Lung (tissue), 11 donors: ENCODE measurements at regions not wholly inside any gene's neighbourhood (a gene's known extent, or its start where the extent isn't known, plus 50 kb on each side); places are given as distances from the start of the nearest gene placed in this dataset.

Experiments used
- ATAC-seq: fragments of 200-7000 bp; cut with Tn5 transposase; one replicate; pipeline ENCODE4 v1.9.1; 2020; ENCODE audit warnings: moderate number of reproducible peaks; ENCODE audit not compliant: insufficient read depth, low FRiP score
- DNase-seq, 3 donors: peaks; one replicate each; pipeline ENCODE4 v3.0.0-alpha.2; 2013 to 2017
- H3K27ac ChIP-seq, 2 donors: one replicate each; pipeline ENCODE4 v1.5.1; 2013; ENCODE audit warnings: mild to moderate bottlenecking in 2 of 2, moderate library complexity in 2 of 2, control low read depth in 1 of 2, inconsistent platforms in 1 of 2, low read depth in 1 of 2, low read length in 1 of 2
- H3K27me3 ChIP-seq, 3 donors: one replicate each; pipeline ENCODE4 v1.5.1; 2013; ENCODE audit warnings: low read length in 2 of 3; ENCODE audit not compliant: control insufficient read depth in 3 of 3, insufficient read depth in 3 of 3
- H3K36me3 ChIP-seq, 4 donors: one replicate each; pipeline ENCODE4 v1.5.1; 2013; ENCODE audit warnings: low read length in 4 of 4, mild to moderate bottlenecking in 1 of 4, moderate library complexity in 1 of 4; ENCODE audit not compliant: control insufficient read depth in 4 of 4, insufficient read depth in 4 of 4
- H3K4me1 ChIP-seq, 5 donors: one replicate each; pipeline ENCODE4 v1.5.1; 2013; ENCODE audit warnings: low read length in 5 of 5, mild to moderate bottlenecking in 2 of 5, moderate library complexity in 1 of 5; ENCODE audit not compliant: control insufficient read depth in 5 of 5, insufficient read depth in 5 of 5
- H3K4me3 ChIP-seq: one replicate; pipeline ENCODE4 v1.5.1; 2013; ENCODE audit warnings: mild to moderate bottlenecking, control low read depth, moderate library complexity
- H3K9ac ChIP-seq, 2 donors: one replicate each; pipeline ENCODE4 v1.5.1; 2013; ENCODE audit warnings: low read length in 2 of 2, control low read depth in 1 of 2; ENCODE audit not compliant: insufficient read depth in 1 of 2
- H3K9me3 ChIP-seq, 4 donors: one replicate each; pipeline ENCODE4 v1.5.1; 2013; ENCODE audit warnings: low read length in 3 of 4, mild to moderate bottlenecking in 1 of 4, moderate library complexity in 1 of 4; ENCODE audit not compliant: control insufficient read depth in 4 of 4, insufficient read depth in 3 of 4
- CTCF ChIP-seq: IDR thresholded peaks from 2 replicates; pipeline ENCODE4 v1.5.1; 2012; ENCODE audit warnings: mild to moderate bottlenecking; ENCODE audit errors: control extremely low read depth, extremely low read depth
- WGBS, 2 donors: extraction: QIAGEN DNeasy Blood & Tissue Kit; methylation state at CpG; one replicate each; pipeline ENCODE4 v1.1.7; 2013; 5-methylcytosine and 5-hydroxymethylcytosine counted together
- donor health status: control.
- donor health status: control.
- donor health status: Bipolar disorder and iron deficiency.
- donor health status: healthy.
- donor health status: DM: yes; HTN: yes; CAD: no.

DNA sequence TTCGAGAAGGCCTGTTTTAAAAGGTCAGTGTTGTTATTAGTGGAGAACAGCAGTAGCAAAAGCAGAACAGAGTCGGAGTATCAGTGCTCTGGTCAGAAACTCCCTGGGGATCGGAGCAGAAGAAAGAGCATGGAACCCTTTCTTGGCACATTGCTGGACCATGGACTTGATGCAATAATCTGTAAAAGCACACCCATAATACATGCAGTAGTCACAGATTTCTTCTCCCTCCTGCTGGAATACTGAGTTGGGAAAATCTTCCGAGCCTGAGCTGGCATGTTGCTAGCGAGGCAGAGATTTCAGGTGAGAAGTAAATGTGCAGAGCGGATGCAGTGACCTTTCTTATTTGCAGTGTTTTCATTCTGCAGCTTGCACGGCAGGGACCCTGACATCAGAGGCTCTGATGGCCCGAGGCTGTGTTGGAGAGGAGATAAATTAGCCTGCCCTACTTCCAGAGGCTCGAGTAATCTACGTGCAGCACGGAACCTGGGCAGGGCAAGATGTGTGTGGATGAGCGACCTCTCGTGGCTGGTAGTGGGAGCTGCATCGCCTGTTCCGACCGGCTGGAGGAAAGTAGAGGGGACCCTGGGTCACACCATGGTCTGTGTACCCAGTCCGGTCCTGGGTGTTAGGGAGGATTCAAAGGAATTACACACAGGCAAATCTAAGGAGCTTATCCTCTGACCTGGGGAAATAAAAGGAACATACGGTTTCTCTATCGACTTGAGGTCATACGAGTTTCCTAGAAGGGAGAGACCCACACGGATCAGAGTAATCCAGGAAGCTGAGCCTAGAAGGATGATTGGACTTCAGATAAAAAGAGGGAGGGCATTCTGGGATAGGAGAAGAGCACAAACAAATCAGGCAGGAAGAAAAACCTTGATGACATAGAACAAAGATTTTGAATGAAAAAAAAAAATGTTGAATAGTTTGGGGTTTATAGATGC lies 137.0 kb upstream of the STMND1 start:
- ATAC-seq, result peak; percentile 78
- 27 to 37% methylated on average over 21 of the region's 21 CpGs for WGBS, 2 donors
- no peaks in the 10 kb centered on the region for H3K36me3 ChIP-seq
- H3K27me3 ChIP-seq, result no peaks in the 10 kb centered on the region
- TF ChIP-seq CTCF, result peak; percentile 82
- no peak overlapping the region for H3K4me3 ChIP-seq
- no peak overlapping the region for H3K27ac ChIP-seq
- peaks cover 0 to 18% (median 7%) of the 10 kb centered on the region in 5 donors for H3K4me1 ChIP-seq
- peak overlapping the region in 1 of 2 donors; percentile 46 for H3K9ac ChIP-seq
- DNase-seq, result peak; percentile 85 to 90 (median 86)
- H3K9me3 ChIP-seq, result no peaks in the 10 kb centered on the region

- no peak for TF ChIP-seq CTCF
- DNase-seq (no peak), ATAC-seq (no peak)
- H3K36me3 ChIP-seq, result no peaks in the 10 kb centered on the region
- WGBS, 2 donors, result 55 to 68% methylated on average over 1 of the region's 1 CpG
- H3K27ac ChIP-seq, result no peak overlapping the region
- H3K27me3 ChIP-seq, result no peaks in the 10 kb centered on the region
- H3K9ac ChIP-seq, result no peak overlapping the region
- H3K9me3 ChIP-seq, result no peaks in the 10 kb centered on the region
- H3K4me1 ChIP-seq, result peaks cover 0 to 15% (median 8%) of the 10 kb centered on the region in 5 donors
- no peak overlapping the region for H3K4me3 ChIP-seq
Observed at GRCh38 chr6:16961577-16961976, 140.3 kb upstream of the STMND1 start.

GRCh38 chr6:16959789-16960188 lies 142.1 kb upstream of the STMND1 start:
- no peaks in the 10 kb centered on the region for H3K27me3 ChIP-seq
- ATAC-seq, result no peak

More at GRCh38 chr6:16959789-16960188, 142.1 kb upstream of the STMND1 start:
- WGBS, 2 donors, result 49 to 56% methylated on average over 1 of the region's 1 CpG
- TF ChIP-seq CTCF, result no peak
- peaks cover 0 to 15% (median 4%) of the 10 kb centered on the region in 5 donors for H3K4me1 ChIP-seq
- H3K36me3 ChIP-seq, result no peaks in the 10 kb centered on the region
- DNase-seq, result no peak
- no peak overlapping the region for H3K9ac ChIP-seq
- H3K9me3 ChIP-seq, result no peaks in the 10 kb centered on the region
- no peak overlapping the region for H3K4me3 ChIP-seq
- H3K27ac ChIP-seq, result no peak overlapping the region
